SU-DHL-6 (cell line): ENCODE measurements at regions not wholly inside any gene's neighbourhood (a gene's known extent, or its start where the extent isn't known, plus 50 kb on each side); places are given as distances from the start of the nearest gene placed in this dataset.

Experiments used
- CTCF ChIP-seq: fragments of 200-600 bp; sonication (generic); IDR thresholded peaks from one replicate; pipeline ENCODE4 v1.5.1; 2017; ENCODE audit warnings: antibody characterized with exemption, mild to moderate bottlenecking, low read length, moderate library complexity; ENCODE audit not compliant: insufficient read depth, poor library complexity, severe bottlenecking
- EZH2phosphoT487 ChIP-seq: fragments of 200-600 bp; sonication (generic), shearing (Covaris generic); conservative IDR thresholded peaks from 2 replicates; pipeline ENCODE4 v1.6.1; 2018; ENCODE audit warnings: mild to moderate bottlenecking, antibody characterized with exemption, low read length, moderate library complexity, mixed read lengths

- TF ChIP-seq CTCF: no peak
- no peak for TF ChIP-seq EZH2phosphoT487
Measured at GRCh38 chr7:65302883-65303282, 70.8 kb upstream of the ZNF92 start.
